ENCODE measurements at regions not wholly inside any gene's neighbourhood (a gene's known extent, or its start where the extent isn't known, plus 50 kb on each side); places are given as distances from the start of the nearest gene placed in this dataset.

- 70% methylated on average over 4 of the region's 4 CpGs; no CpG with 5 or more reads in 1 of the 2 experiments for WGBS, 2 experiments (ENCODE audit: extremely low coverage in 1 of 2, insufficient coverage in 1 of 2, insufficient read length in 1 of 2, insufficient replicate concordance in 2 of 2, low coverage in 1 of 2, low lambda C conversion rate in 2 of 2, missing lambda C conversion rate in 1 of 2)
- Histone ChIP-seq H2BK12ac (ENCODE audit: low read depth, low read length) (no peak overlapping the region), H4K5ac (ENCODE audit: insufficient read length, low read depth, low read length) (no peak overlapping the region), H2AK5ac (ENCODE audit: low read depth, low read length) (no peak overlapping the region), H2BK5ac (ENCODE audit: low read depth, low read length) (no peak overlapping the region), H3K79me2 (ENCODE audit: control insufficient read depth in 1 of 2, insufficient read depth in 2 of 2, low read length in 2 of 2) (no peaks in the 10 kb centered on the region), H3K27ac (ENCODE audit: low read depth, low read length) (no peak overlapping the region), H3K9ac (replicated peaks in 1 of 4; ENCODE audit: extremely low read depth in 1 of 4, low read depth in 3 of 4, low read length in 3 of 4) (no peak overlapping the region), H3K4me3 (ENCODE audit: extremely low read depth in 1 of 4, insufficient read depth in 2 of 4, low read depth in 3 of 4, low read length in 4 of 4) (no peak overlapping the region), H3K14ac (ENCODE audit: insufficient read length) (no peak overlapping the region), H2BK120ac (replicated peaks; ENCODE audit: low read depth, low read length) (no peak overlapping the region), H3K9me3 (ENCODE audit: insufficient read depth in 2 of 2, low read depth in 1 of 2, low read length in 1 of 2) (no peaks in the 10 kb centered on the region), H3K23ac (ENCODE audit: insufficient read length) (no peak overlapping the region), H2AFZ (ENCODE audit: low read length) (no peak overlapping the region), H3K4me1 (replicated peaks in 1 of 4; ENCODE audit: control insufficient read depth in 3 of 4, insufficient read depth in 4 of 4, low read length in 3 of 4) (no peaks in the 10 kb centered on the region), H4K8ac (ENCODE audit: extremely low read depth, insufficient read depth, low read length) (no peak overlapping the region), H3K4ac (replicated peaks; ENCODE audit: insufficient read length, low read depth, low read length) (no peak overlapping the region), H4K91ac (replicated peaks; ENCODE audit: insufficient read length, low read length) (no peak overlapping the region), H3K23me2 (ENCODE audit: low read depth, low read length) (no peaks in the 10 kb centered on the region), H3K27me3 (replicated peaks in 1 of 4; ENCODE audit: control insufficient read depth in 3 of 4, extremely low read depth in 1 of 4, insufficient read depth in 3 of 4, low read length in 3 of 4) (no peaks in the 10 kb centered on the region), H3K18ac (ENCODE audit: extremely low read depth, low read length) (no peak overlapping the region), H2BK20ac (ENCODE audit: low read length) (no peak overlapping the region), H3K79me1 (ENCODE audit: low read depth, low read length) (no peaks in the 10 kb centered on the region), H2BK15ac (ENCODE audit: low read length) (no peak overlapping the region), H3K56ac (replicated peaks; ENCODE audit: insufficient read length, low read depth, low read length) (no peak overlapping the region), H3K36me3 (ENCODE audit: control insufficient read depth in 2 of 4, insufficient read depth in 4 of 4, low read length in 3 of 4) (no peaks in the 10 kb centered on the region), H3K4me2 (ENCODE audit: insufficient read depth in 1 of 2, low read depth in 2 of 2, low read length in 2 of 2) (no peak overlapping the region), H4K20me1 (replicated peaks in 1 of 2; ENCODE audit: control insufficient read depth in 1 of 2, insufficient read depth in 2 of 2, low read length in 2 of 2) (peaks cover 0 to 2% of the 10 kb centered on the region in 2 experiments)
- CTCF ChIA-PET (ENCODE audit: partially characterized antibody) = interaction anchor here (1.0 kb wide), 1 partner anchor 135 kb away, joined by 3 read pairs; no protein-coding TSS in a partner anchor
- POLR2A ChIA-PET (ENCODE audit: partially characterized antibody) = no interaction called here
- FAIRE-seq (no peak), DNase-seq (ENCODE audit: low read depth in 1 of 2, low spot score in 2 of 2) (no peak)
- TF ChIP-seq MAX (IDR thresholded peaks at IDR 0.05) = no peak
- no peak for TF ChIP-seq PHF8 (conservative IDR thresholded peaks at IDR 0.05; ENCODE audit: low read depth, low read length)
- TF ChIP-seq EP300 (IDR thresholded peaks at IDR 0.05; ENCODE audit: borderline replicate concordance in 1 of 2, low read depth in 2 of 2, low read length in 2 of 2) = no peak
- TF ChIP-seq POU5F1 (IDR thresholded peaks at IDR 0.05; ENCODE audit: low read depth, low read length) = no peak
- TF ChIP-seq RXRA (IDR thresholded peaks at IDR 0.05; ENCODE audit: insufficient read depth, low read depth, low read length) = no peak
- no peak for TF ChIP-seq YY1 (IDR thresholded peaks at IDR 0.05; ENCODE audit: low read depth, low read length)
- no peak for TF ChIP-seq GABPA (IDR thresholded peaks at IDR 0.05; ENCODE audit: borderline replicate concordance, insufficient read depth, low read length)
- no peak for TF ChIP-seq BACH1 (IDR thresholded peaks at IDR 0.05; ENCODE audit: low read length)
- no peak for TF ChIP-seq RNF2 (IDR thresholded peaks at IDR 0.05; ENCODE audit: borderline replicate concordance, low read depth, low read length, missing control alignments, poor library complexity, severe bottlenecking)
- TF ChIP-seq SP4 (IDR thresholded peaks at IDR 0.05; ENCODE audit: low read length) = no peak
- TF ChIP-seq EGR1 (IDR thresholded peaks at IDR 0.05; ENCODE audit: borderline replicate concordance, low read depth, low read length) = no peak
- no peak for TF ChIP-seq SP2 (IDR thresholded peaks at IDR 0.05; ENCODE audit: low read length)
- TF ChIP-seq TAF1 (IDR thresholded peaks at IDR 0.05; ENCODE audit: low read depth, low read length) = no peak
- no peak for TF ChIP-seq TAF7 (optimal IDR thresholded peaks at IDR 0.05; ENCODE audit: borderline replicate concordance, low read depth, low read length)
- TF ChIP-seq TCF12 (IDR thresholded peaks at IDR 0.05; ENCODE audit: low read depth, low read length) = no peak
- no peak for TF ChIP-seq JUN (IDR thresholded peaks at IDR 0.05; ENCODE audit: low read depth, low read length)
Observed at GRCh38 chr14:96718407-96718806, 78.8 kb upstream of the VRK1 start.
